ENCODE measurements at regions not wholly inside any gene's neighbourhood (a gene's known extent, or its start where the extent isn't known, plus 50 kb on each side); places are given as distances from the start of the nearest gene placed in this dataset.
"Not testable (repeated sequence)": the region's sequence is repeated elsewhere in the genome, so short reads cannot be mapped to it uniquely, and the experiment has no call there.

DNA sequence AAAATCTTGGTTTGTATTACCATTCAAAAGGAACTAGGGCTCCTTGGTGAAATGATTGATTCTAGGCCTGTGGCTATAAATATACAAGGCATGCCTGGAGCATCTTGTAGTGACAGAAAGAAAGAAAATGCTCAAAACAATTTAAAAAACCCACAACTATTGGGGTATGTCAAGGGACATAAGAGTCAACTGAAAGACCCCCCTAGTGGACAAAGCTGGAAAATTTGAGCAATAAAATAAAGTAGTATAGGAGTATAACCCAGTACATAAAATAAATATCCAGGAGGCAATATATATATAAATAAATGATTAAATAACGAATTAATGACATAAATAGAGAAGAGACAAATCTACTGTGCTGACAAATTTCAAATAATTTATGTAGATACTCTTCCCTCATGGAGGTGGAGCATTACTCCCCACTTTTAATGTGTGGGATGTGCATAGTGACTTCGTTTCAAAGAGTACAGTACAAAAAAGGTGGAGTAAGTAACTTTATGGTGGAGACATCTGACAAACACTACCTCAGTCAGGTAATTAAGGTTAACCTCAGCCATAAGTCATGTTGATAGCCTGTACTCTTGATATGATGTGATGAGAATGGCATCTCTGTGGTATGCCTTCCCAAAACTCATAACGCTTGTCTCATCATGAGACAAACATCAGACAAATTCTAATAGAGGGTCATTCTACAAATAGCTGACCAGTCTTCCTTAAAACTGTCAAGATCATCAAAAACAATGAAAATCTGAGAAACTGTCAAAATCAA, 185.0 kb upstream of the GLRA2 start:
- DNase-seq (ENCODE audit: low read depth): no peak
- H3K4me3 ChIP-seq (ENCODE audit: low read depth, low read length): no peak overlapping the region
- TF ChIP-seq, protein P1, sequence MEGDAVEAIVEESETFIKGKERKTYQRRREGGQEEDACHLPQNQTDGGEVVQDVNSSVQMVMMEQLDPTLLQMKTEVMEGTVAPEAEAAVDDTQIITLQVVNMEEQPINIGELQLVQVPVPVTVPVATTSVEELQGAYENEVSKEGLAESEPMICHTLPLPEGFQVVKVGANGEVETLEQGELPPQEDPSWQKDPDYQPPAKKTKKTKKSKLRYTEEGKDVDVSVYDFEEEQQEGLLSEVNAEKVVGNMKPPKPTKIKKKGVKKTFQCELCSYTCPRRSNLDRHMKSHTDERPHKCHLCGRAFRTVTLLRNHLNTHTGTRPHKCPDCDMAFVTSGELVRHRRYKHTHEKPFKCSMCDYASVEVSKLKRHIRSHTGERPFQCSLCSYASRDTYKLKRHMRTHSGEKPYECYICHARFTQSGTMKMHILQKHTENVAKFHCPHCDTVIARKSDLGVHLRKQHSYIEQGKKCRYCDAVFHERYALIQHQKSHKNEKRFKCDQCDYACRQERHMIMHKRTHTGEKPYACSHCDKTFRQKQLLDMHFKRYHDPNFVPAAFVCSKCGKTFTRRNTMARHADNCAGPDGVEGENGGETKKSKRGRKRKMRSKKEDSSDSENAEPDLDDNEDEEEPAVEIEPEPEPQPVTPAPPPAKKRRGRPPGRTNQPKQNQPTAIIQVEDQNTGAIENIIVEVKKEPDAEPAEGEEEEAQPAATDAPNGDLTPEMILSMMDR (IDR thresholded peaks at IDR 0.05; ENCODE audit: control insufficient read depth, extremely low read depth, insufficient read depth): no peak

DNA sequence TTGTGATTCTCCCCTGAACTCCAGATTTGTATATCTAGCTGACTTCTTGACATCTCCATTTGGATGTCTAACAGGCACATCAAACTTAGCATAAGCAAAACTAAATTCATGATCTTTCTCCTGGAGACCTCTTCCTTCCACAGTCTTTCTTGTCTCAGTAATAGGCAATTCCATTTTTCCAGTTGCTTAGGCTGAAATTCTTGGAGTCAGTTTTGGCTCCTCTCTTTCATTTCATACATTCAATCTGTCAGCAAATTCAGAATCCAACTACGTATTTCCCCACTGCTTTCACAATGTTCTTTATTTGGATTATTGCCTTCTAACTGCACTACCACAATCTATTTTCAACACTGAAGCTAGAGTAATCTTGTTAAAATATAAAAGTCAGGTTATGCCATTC, 219.9 kb upstream of the GLRA2 start:
- DNase-seq (ENCODE audit: low read depth): no peak
- H3K4me3 ChIP-seq (ENCODE audit: low read depth, low read length): no peak overlapping the region
- TF ChIP-seq, protein P1 (IDR thresholded peaks at IDR 0.05; ENCODE audit: control insufficient read depth, extremely low read depth, insufficient read depth): no peak

DNA sequence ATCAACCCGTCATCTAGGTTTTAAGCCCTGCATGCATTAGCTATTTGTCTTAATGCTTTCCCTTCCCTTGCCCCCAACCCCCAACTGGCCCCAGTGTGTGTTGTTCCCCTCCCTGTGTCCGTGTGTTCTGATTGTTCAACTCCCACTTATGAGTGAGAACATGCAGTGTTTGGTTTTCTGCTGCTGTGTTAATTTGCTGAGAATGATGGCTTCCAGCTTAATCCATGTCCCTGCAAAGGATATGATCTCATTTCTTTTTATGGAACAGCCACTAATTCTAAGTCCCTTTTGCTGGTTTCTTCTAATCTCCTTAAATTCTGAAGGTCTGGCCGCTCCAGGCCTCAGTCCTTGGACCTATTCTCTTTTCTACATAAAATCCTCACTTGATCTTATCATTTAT, 220.4 kb upstream of the GLRA2 start:
- not testable (repeated sequence) for DNase-seq (ENCODE audit: low read depth); H3K4me3 ChIP-seq (ENCODE audit: low read depth, low read length)

DNA sequence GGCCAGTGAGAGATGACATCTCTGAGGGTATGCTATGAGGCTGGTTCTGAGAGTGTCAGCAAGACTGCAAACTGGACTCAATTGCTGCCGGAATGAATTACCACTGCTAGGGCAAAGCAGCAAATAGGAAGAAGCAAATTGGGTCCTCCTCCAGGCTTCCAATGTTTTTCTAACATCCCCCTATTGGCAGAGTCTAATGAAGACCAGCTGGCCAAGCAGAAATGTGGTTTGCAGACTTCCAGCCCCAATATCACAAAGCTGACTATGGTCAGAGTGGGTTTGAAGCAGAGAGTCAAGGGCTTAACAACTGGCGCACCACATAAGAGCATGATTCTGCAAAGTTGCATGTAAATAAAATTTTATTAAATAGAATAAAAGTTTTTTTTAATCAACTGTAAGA, 225.4 kb upstream of the GLRA2 start:
- no peak overlapping the region for H3K4me3 ChIP-seq (ENCODE audit: low read depth, low read length)
- DNase-seq (ENCODE audit: low read depth): no peak
- TF ChIP-seq, protein P1 (IDR thresholded peaks at IDR 0.05; ENCODE audit: control insufficient read depth, extremely low read depth, insufficient read depth): no peak

DNA sequence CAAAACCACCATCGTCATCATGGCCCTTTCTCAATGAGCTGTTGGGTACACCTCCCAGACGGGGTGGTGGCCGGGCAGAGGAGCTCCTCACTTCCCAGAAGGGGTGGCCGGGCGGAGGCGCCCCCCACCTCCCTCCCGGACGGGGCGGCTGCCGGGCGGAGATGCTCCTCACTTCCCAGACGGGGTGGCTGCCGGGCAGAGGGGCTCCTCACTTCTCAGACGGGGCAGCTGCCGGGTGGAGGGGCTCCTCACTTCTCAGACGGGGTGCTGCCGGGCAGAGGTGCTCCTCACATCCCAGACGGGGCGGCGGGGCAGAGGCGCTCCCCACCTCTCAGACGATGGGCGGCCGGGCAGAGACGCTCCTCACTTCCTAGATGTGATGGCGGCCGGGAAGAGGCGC, 226.8 kb upstream of the GLRA2 start:
- H3K4me3 ChIP-seq (ENCODE audit: low read depth, low read length); DNase-seq (ENCODE audit: low read depth): not testable (repeated sequence)

DNA sequence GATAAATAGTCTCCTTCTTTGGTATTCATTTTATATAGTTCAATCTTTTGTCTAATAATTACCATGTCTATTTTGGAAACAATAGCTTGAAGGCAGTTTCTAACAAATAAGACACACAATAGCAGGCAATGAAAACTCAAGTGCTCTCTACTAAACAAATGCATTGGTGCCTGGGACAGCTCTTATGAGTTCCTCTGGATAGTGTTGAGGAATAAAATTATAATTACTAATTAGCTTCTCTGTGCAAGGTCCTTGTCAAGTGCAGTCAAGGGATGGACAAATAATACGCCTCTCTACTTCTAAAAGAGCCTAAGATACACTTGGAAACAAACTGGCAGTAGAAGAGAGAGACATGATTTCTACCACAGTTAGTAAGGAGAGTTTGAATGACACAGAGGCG, 229.0 kb upstream of the GLRA2 start:
- DNase-seq (ENCODE audit: low read depth): no peak
- TF ChIP-seq, protein P1 (IDR thresholded peaks at IDR 0.05; ENCODE audit: control insufficient read depth, extremely low read depth, insufficient read depth): no peak

DNA sequence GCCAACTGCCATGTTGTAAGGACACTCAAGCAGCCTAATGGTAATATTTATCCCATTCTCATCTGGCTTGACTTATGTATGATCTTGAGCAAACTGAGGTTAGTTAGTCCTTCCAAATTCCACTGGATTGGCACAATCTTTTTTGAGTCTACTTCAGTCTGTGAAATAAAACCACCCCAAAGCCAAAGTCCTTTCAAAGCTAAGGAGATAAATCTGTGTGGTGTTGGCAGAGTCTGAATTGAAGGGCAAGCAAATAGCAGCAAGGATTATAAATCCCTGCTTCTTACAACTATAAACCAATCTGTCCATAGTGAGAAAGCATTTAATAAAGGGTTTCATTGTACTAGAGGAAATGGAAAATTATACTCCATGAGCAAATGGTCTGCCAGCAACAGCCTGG, 233.9 kb upstream of the GLRA2 start:
- no peak overlapping the region for H3K4me3 ChIP-seq (ENCODE audit: low read depth, low read length)
- no peak for DNase-seq (ENCODE audit: low read depth)
- TF ChIP-seq, protein P1 (IDR thresholded peaks at IDR 0.05; ENCODE audit: control insufficient read depth, extremely low read depth, insufficient read depth): no peak

More for the DNA sequence above, 229.0 kb upstream of the GLRA2 start:
- H3K4me3 ChIP-seq (ENCODE audit: low read depth, low read length): no peak overlapping the region
